Ishikawa (cell line): ENCODE measurements at regions not wholly inside any gene's neighbourhood (a gene's known extent, or its start where the extent isn't known, plus 50 kb on each side); places are given as distances from the start of the nearest gene placed in this dataset.

ENCODE experiments used
- CEBPB ChIP-seq: IDR thresholded peaks from 2 replicates; pipeline ENCODE4 v1.6.1; 2012
- CREB1 ChIP-seq: IDR thresholded peaks from 2 replicates; pipeline ENCODE4 v1.6.1; 2012; ENCODE audit warnings: low read depth
- EGR1 ChIP-seq: IDR thresholded peaks from 2 replicates; pipeline ENCODE4 v1.6.1; 2012
- EP300 ChIP-seq: IDR thresholded peaks from 2 replicates; pipeline ENCODE4 v1.6.1; 2012; ENCODE audit warnings: borderline replicate concordance
- FOXM1 ChIP-seq: IDR thresholded peaks from 2 replicates; pipeline ENCODE4 v1.6.1; 2012; ENCODE audit warnings: low read depth, borderline replicate concordance
- MAX ChIP-seq: IDR thresholded peaks from 2 replicates; pipeline ENCODE4 v1.6.1; 2012
- NFIC ChIP-seq: IDR thresholded peaks from 2 replicates; pipeline ENCODE4 v1.6.1; 2012
- RAD21 ChIP-seq: IDR thresholded peaks from 2 replicates; pipeline ENCODE4 v1.6.1; 2012; ENCODE audit warnings: low read depth
- REST ChIP-seq: IDR thresholded peaks from 2 replicates; pipeline ENCODE4 v1.6.1; 2012; ENCODE audit warnings: low read depth, mild to moderate bottlenecking
- TAF1 ChIP-seq: IDR thresholded peaks from 2 replicates; pipeline ENCODE4 v1.6.1; 2012; ENCODE audit warnings: low read depth, mild to moderate bottlenecking
- TCF12 ChIP-seq: IDR thresholded peaks from 2 replicates; pipeline ENCODE4 v1.6.1; 2012; ENCODE audit warnings: low read depth
- TEAD4 ChIP-seq: IDR thresholded peaks from 2 replicates; pipeline ENCODE4 v1.6.1; 2012
- USF1 ChIP-seq: IDR thresholded peaks from 2 replicates; pipeline ENCODE4 v1.6.1; 2012
- YY1 ChIP-seq: IDR thresholded peaks from 2 replicates; pipeline ENCODE4 v1.6.1; 2012; ENCODE audit warnings: low read depth
- ZBTB7A ChIP-seq: IDR thresholded peaks from 2 replicates; pipeline ENCODE4 v1.6.1; 2012; ENCODE audit warnings: low read depth

DNA sequence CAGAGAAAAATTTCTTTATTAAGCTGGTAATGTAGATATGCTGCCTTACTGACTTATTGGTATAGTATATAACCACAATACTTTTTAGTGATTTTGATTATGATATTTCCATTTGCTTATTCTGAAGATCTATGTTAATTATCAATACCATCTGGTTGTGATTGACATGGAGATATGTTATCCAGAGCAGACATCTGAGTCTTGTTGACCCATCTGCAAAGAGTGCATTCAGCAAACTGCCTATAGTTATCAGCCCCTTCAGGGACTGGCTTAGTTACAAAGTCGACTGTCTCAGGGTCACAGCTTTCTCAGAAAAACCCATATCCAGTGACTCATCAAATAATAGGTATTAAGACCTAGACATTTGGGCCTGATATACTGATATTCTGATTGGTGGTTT lies 475.7 kb downstream of the DSC3 start:
- TF ChIP-seq FOXM1: no peak
- no peak for TF ChIP-seq CREB1
- no peak for TF ChIP-seq REST
- no peak for TF ChIP-seq EP300
- TF ChIP-seq CEBPB: no peak
- no peak for TF ChIP-seq TCF12
- TF ChIP-seq USF1: no peak
- no peak for TF ChIP-seq YY1
- TF ChIP-seq NFIC: no peak
- no peak for TF ChIP-seq MAX
- TF ChIP-seq TAF1: no peak
- no peak for TF ChIP-seq EGR1
- no peak for TF ChIP-seq TEAD4
- TF ChIP-seq ZBTB7A: no peak
- TF ChIP-seq RAD21: no peak

DNA sequence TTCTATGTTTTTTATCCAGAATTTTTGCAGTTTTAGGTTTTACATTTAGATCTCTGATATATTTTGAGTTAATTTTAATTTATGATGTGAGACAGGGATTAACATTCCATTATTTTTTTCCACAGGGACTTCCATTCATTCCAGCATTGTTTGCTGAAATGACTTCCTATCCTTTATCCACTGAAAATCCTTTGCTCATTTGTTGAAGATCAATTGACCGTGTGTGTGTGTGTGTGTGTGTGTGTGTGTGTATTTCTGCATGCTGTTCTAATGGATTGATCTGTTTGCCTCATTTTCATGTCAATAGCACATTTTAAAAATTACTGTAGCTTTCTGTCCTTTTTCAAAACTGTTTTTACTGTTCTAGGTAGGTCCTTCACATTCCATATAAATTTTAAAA lies 480.3 kb downstream of the DSC3 start:
- TF ChIP-seq TAF1 (no peak), ZBTB7A (no peak), RAD21 (no peak), TEAD4 (no peak), REST (no peak), USF1 (no peak)

- TF ChIP-seq EP300 (no peak), FOXM1 (no peak), YY1 (no peak), REST (no peak), ZBTB7A (no peak), TAF1 (no peak), TCF12 (no peak), CREB1 (no peak), USF1 (no peak), NFIC (no peak), EGR1 (no peak), CEBPB (no peak), MAX (no peak), TEAD4 (no peak), RAD21 (no peak)
Observed at GRCh38 chr18:30556112-30556511, 486.4 kb downstream of the DSC3 start.

- TF ChIP-seq ZBTB7A (no peak), EGR1 (no peak), EP300 (no peak)
Observed at GRCh38 chr18:30545393-30545792, 497.1 kb downstream of the DSC3 start.

DNA sequence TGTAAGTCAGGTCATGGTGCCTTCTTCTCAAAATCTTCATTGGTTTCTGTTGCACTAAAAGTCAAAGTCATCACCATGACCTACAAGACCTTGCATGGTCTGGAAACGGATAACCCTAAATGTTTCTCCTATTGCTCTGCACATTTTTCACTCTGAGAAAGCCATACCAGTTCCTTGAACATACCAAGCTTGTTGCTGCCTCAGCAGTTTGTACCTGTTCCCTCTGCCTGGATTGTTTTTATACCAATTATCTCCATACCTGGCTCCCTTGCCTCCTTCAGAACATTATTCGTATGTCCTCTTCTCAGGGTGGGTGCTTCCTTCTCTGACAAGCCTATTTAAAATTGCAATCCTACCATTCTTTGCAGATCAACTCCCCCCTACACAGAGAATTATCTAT lies 498.4 kb downstream of the DSC3 start:
- no peak for TF ChIP-seq NFIC

GRCh38 chr18:30533716-30534115 lies 508.8 kb downstream of the DSC3 start:
- TF ChIP-seq NFIC: no peak
- no peak for TF ChIP-seq MAX
- no peak for TF ChIP-seq CREB1
- TF ChIP-seq REST: no peak
- TF ChIP-seq EGR1: no peak
- TF ChIP-seq RAD21: no peak
- no peak for TF ChIP-seq TCF12
- TF ChIP-seq TAF1: no peak
- TF ChIP-seq FOXM1: no peak
- no peak for TF ChIP-seq TEAD4
- no peak for TF ChIP-seq EP300
- TF ChIP-seq CEBPB: no peak
